ENCODE measurements at regions not wholly inside any gene's neighbourhood (a gene's known extent, or its start where the extent isn't known, plus 50 kb on each side); places are given as distances from the start of the nearest gene placed in this dataset.
"Not testable (repeated sequence)": the region's sequence is repeated elsewhere in the genome, so short reads cannot be mapped to it uniquely, and the experiment has no call there.

DNA sequence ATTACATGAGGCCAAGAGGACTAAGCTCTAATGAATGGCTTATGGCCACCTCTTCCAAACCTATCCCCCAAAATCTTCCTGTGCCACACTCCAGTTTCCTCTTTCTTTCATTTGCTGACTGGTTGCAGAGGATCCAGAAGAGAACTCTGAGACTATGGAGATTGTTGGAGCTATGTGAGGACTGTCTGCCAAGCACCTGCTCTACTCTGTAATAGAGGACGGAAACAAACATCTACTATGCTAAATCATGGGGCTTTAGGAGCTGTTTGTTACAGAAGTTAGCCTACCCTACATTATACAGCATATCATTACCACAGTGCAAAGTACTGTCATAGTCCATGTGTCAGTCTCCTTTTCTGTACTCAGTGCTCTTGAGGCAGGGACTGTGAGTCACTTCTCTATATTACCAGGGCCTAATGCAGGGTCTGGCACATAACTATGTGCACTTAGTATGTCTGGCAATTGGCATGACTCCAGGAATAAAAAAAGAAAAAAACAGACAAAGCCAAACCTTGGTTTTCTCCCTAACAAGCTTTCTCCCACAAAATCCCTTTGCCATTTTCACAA is 95.1 kb downstream of the RPAP3 start:
- no peak overlapping the region for H3K4me3 ChIP-seq (ENCODE audit: low read depth, low read length)
- TF ChIP-seq, protein P1, sequence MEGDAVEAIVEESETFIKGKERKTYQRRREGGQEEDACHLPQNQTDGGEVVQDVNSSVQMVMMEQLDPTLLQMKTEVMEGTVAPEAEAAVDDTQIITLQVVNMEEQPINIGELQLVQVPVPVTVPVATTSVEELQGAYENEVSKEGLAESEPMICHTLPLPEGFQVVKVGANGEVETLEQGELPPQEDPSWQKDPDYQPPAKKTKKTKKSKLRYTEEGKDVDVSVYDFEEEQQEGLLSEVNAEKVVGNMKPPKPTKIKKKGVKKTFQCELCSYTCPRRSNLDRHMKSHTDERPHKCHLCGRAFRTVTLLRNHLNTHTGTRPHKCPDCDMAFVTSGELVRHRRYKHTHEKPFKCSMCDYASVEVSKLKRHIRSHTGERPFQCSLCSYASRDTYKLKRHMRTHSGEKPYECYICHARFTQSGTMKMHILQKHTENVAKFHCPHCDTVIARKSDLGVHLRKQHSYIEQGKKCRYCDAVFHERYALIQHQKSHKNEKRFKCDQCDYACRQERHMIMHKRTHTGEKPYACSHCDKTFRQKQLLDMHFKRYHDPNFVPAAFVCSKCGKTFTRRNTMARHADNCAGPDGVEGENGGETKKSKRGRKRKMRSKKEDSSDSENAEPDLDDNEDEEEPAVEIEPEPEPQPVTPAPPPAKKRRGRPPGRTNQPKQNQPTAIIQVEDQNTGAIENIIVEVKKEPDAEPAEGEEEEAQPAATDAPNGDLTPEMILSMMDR (conservative IDR thresholded peaks at IDR 0.05; ENCODE audit: low read depth, low read length), result no peak
- no peak for DNase-seq (ENCODE audit: low read depth)

DNA sequence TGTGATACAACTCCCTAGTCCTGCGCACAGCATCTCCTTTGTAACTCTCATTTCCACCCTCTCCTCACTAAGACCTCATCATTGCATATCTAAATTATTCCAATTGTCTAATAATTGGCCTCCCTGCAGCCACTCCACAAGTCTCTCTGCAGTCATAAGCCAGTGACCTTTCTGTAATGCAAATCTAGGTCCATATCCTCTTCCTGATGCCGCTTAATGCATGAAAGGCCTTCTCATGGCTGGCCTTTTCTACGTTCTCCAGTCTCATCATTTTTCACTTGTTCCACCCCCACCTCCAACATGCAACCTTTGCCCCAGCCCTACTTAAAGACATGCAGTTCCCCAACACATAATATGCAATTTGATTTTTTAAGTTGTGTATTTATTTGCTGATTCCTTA is 96.0 kb downstream of the RPAP3 start:
- TF ChIP-seq, protein P1 (conservative IDR thresholded peaks at IDR 0.05; ENCODE audit: low read depth, low read length), result no peak
- no peak for DNase-seq (ENCODE audit: low read depth)
- H3K4me3 ChIP-seq (ENCODE audit: low read depth, low read length), result no peak overlapping the region

GRCh38 chr12:47608671-47609070 is 97.2 kb downstream of the RPAP3 start:
- H3K4me3 ChIP-seq (ENCODE audit: low read depth, low read length); DNase-seq (ENCODE audit: low read depth): not testable (repeated sequence)

GRCh38 chr12:47604221-47604873 is 101.5 kb downstream of the RPAP3 start:
- no peak overlapping the region for H3K4me3 ChIP-seq (ENCODE audit: low read depth, low read length)
- peak; percentile 49 for DNase-seq (ENCODE audit: low read depth)
- TF ChIP-seq, protein P1 (conservative IDR thresholded peaks at IDR 0.05; ENCODE audit: low read depth, low read length), result no peak

DNA sequence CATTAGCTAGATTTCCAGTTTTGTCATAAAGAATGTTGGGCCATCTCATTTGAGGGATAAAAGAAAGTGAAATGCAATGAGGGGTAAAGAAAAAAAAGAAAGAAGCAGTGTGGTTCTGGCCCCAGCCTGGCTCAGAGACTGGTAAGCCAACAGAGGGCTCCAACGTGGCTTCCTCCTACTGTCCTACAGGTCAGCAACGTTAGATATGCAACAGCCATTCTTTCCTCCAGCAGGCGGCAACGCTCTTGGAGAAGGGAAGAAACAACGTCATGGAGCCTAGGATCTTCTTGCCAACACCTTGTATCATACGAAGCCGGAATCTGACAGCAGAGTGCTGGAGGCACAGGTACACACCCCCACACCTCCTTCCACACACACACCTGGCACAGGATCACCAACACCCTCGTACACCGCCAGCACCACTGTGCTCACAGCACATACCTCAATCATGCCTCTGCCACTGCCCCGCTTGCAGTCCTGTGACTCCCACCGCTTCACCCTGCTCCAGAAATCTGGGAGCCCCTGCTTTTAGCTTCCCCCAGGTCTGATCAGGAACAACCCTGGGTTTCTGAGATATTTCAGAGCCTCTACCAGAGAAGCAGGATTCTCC is 102.8 kb downstream of the RPAP3 start:
- DNase-seq (ENCODE audit: low read depth), result no peak
- no peak overlapping the region for H3K4me3 ChIP-seq (ENCODE audit: low read depth, low read length)
- TF ChIP-seq, protein P1 (conservative IDR thresholded peaks at IDR 0.05; ENCODE audit: low read depth, low read length), result no peak

DNA sequence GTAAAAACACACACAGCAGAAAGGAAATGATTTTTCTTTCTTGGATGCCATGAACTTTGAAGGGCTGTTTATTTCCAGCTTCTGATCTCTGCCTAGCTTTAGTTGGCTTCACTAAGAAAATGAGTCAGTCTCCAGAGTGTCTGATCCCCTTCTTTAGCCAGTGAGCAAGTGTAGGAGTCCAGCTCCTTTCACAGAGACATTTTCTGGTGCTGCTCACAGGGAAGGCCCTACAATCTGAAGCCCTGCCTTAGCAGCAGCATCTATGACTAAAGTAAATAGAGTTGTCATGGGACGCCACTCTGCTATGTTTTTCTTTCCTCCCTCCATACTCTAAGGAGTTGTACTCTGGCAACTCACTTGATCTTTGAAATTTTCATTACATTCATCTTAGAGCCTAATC is 103.5 kb downstream of the RPAP3 start:
- peak; percentile 47 for DNase-seq (ENCODE audit: low read depth)
- H3K4me3 ChIP-seq (ENCODE audit: low read depth, low read length), result no peak overlapping the region
- TF ChIP-seq, protein P1 (conservative IDR thresholded peaks at IDR 0.05; ENCODE audit: low read depth, low read length), result no peak

- TF ChIP-seq, protein P1 (conservative IDR thresholded peaks at IDR 0.05; ENCODE audit: low read depth, low read length), result no peak
- no peak for DNase-seq (ENCODE audit: low read depth)
- no peak overlapping the region for H3K4me3 ChIP-seq (ENCODE audit: low read depth, low read length)
Observed at GRCh38 chr12:47601071-47601470, 104.8 kb downstream of the RPAP3 start.

Measured in choroid plexus epithelial cell (primary cell).